Fibroblast of peridontal ligament (primary cell): ENCODE measurements at regions not wholly inside any gene's neighbourhood (a gene's known extent, or its start where the extent isn't known, plus 50 kb on each side); places are given as distances from the start of the nearest gene placed in this dataset.
A peak's percentile ranks its signal among the peaks of the same experiment; 100 is the strongest.
"Not testable (repeated sequence)": the region's sequence is repeated elsewhere in the genome, so short reads cannot be mapped to it uniquely, and the experiment has no call there.

ENCODE experiments used
- DNase-seq: peaks from one replicate; pipeline ENCODE4 v3.0.0-alpha.2; 2010; ENCODE audit errors: extremely low read depth

DNA sequence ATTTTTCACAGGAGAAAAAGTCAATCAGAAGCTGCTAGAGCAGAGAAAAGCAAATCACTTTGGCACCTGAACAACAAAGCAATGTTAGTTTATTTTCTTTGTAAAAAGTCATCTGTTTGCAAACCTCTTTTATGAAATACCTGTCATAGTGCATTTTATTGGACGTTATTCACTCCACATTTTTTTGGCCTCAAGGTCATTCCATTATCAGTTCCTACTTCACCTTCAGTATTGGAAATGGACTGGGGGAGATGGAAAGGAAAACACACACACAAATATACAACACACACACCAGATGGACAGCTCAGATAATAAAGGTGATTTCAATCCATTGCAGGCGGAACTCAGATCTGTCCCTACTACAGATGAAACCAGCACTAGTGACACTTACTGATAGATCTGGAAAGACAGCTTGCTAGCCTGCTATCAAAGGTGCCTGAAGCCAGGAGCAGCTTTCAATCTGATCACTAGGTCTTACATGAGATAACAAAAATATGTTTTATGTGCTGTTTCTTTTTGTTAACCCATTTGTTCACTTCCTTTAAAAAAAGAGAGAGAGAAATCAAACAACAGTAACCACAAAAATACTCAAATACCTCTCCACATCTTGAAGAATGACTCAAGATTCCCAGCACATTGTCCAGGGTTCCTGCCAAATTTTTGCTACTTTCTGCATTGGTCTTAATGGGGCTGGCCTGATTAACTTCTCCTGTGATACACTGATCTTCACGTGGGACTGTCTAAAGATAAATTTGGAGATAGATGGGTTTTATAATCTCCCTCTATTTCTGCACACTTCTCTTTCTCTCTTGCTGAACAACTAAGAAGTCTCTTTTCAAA is 844.3 kb upstream of the TENM4 start:
- peak; percentile 0 for DNase-seq

- DNase-seq: no peak
These were observed 841.8 kb upstream of the TENM4 start for GRCh38 chr11:80282643-80283042.

DNA sequence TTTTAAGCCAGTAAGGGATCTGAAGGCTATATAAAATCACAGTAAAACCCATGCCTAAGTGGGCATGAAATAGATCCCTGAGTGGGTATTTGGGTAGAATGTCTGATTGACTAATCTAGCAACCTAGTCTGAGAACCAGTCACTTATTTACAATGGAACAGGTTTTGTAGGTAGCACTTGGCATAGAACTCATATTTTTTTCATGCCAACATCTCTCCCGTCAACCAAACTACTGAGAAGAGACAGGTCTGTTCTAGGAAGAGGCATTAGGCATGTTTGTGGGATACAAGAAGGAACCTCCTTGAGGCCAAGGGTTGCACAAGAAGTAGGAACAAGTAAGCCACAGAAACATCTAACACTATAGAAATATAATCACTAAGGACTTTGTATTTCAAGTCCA is 840.4 kb upstream of the TENM4 start:
- DNase-seq: no peak

DNA sequence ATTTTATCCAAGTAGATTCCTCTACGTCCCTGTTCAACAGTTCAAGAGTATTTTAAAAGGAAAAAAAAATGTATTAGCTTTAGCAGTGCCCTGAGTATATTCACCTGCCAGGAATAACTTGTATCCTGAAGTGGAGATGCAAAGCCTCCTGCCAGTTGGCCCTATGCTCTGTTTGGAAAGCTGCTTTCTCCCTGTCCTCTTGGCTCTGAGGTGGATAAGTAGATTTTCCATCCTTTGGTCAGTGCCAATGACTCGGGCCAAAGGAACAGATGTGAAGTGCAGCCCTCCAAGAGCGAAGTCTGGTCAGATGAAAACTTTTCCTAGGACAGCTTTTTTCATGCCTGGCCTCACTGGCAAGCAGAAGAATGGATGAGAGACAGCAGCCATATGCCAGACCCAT is 839.9 kb upstream of the TENM4 start:
- DNase-seq: no peak

DNA sequence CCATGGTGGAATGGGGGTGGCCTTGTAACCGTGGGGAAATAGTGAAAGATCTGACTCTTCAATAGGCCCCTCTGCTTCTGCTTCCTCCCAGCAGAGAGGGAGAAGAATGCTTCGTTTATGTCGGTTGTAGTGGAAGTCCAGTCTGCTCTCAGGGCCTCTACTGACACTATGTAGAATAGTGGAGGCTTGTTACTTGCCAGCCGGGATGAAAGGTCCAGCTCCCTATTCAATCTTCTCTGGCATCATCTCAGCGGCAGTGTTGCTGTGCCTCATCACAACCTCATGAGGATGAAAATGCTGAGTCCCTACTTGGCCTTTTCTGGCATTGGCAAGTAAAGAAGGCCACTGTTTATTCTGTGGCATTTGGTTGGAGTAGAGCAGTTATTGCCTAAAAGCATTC is 820.9 kb upstream of the TENM4 start:
- DNase-seq: no peak

GRCh38 chr11:80257319-80258015 is 816.6 kb upstream of the TENM4 start:
- DNase-seq: not testable (repeated sequence)

GRCh38 chr11:80255021-80255420 is 814.2 kb upstream of the TENM4 start:
- DNase-seq: no peak

DNA sequence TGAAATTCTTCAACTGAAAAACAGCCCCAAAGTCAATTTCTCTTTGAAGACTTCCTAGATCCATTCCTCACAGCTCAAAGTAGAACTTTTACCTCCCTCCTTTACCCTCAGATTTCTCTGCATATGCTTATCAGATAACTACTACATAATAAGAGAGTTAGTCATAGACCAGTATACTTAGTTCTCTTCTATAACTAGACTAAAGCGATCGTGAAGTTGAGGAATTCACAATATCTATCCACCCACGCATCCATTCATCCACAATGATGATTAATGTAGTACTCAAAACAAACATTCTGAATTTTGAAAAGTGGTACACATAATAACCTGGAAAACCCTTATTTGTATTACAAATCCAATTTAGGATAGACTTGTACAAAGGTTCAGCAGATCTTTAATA is 800.9 kb upstream of the TENM4 start:
- no peak for DNase-seq

- no peak for DNase-seq
These were observed 799.4 kb upstream of the TENM4 start for GRCh38 chr11:80240245-80240644.

DNA sequence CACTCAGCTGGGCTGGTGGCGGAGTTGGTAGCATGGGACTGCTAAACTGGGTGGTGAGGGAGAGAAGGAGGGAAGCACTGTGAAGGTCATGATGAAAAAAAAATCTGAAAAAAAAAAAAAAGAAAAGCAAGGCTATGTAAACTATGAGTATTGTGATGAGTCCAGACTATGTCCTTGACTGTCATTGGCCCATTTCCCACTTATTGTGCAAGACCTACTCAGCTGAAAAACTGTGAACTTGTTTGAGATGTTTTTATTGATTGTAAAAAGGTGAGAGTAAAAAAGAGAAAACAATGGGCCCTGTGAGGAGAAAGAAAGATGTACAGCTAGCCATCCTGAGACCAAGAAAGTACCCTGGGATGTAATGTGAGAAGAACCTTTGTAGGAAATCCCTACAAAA is 798.4 kb upstream of the TENM4 start:
- no peak for DNase-seq

- no peak for DNase-seq
These were observed 787.1 kb upstream of the TENM4 start for GRCh38 chr11:80227915-80228314.

DNA sequence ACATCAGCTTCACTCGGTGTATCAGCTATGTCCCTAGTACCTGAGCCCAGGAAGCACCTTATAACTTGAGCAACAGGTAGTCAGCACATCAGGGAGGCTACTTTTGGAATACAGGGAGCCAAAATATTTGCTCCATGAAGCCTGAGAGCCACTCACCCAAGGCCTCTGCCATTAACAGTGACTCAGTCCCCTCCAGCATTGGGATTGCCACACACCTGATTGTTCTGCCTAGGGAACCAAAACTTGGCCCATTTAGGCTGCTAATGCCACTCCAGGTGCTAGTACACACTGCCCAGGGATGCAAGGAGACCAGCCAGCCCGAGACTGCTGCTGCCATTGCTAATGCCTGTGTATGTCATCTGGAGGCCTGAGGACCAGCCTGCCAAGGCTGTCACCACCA is 773.6 kb upstream of the TENM4 start:
- DNase-seq: no peak

- no peak for DNase-seq
These were observed 770.8 kb upstream of the TENM4 start for GRCh38 chr11:80211673-80212072.

DNA sequence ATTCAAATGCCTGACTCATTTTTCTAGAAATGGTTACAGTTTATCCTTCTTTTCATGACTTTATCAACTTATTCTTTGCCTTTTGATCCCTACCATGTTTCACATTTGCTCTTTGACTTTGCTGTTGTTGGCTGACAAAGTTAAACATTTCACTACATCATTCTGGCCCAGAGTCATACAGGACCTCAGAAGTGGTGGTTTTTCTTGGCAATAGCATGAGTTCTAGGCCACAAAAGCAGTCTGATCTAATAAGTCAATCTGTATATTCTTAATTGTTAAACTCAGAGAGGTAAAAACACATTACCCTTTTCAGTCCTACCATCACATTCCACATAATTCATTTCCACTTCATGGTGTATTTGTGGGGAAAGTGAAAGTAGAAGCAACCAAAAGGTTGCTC is 763.2 kb upstream of the TENM4 start:
- DNase-seq: no peak

DNA sequence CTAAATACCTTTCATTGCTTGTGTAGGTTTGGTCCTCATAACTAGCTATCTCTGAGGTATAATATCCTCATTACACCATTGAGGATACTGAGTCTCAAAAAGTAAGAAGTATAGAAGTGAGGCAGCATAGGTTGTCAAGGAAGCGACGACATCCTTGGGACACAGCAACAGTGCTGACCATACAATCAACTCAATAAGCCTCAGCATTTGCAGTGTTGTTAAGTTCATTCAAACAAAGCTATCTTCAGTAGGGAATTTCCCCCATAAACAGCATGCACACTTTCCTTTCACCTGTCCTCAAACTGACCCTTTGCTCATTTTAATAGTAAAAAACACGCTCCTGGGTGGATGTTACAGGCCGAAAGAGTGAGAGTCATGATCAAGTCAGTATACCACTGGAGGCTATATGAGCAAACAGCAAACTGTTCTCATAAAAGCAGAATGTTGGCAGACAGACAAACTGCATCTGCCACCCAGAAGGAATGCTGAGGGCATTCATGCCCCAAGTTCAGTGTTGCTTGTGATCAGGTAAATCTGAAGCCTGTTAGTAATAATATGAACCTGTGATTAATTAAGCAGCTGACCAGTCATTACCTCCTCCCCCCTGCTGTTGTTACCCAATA is 756.2 kb upstream of the TENM4 start:
- DNase-seq: no peak

DNA sequence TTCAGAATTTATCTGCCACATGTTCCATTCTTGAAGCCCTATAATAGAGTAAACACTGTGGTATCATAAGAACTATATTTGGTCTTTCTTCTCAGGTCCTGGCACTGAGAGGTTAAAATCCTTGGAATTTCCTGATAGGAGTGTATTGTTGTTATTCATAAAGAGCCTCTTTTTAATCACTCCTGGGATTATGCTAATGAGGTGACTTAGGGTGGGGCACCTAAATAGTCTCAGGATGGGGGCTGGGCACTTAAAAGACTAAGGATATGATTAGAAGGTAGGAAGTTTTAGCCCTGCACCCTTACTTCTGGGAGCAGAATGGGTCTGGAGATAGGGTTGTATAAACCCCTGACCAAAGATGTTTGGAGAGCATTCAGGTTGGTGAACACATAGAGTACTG is 755.2 kb upstream of the TENM4 start:
- no peak for DNase-seq

DNA sequence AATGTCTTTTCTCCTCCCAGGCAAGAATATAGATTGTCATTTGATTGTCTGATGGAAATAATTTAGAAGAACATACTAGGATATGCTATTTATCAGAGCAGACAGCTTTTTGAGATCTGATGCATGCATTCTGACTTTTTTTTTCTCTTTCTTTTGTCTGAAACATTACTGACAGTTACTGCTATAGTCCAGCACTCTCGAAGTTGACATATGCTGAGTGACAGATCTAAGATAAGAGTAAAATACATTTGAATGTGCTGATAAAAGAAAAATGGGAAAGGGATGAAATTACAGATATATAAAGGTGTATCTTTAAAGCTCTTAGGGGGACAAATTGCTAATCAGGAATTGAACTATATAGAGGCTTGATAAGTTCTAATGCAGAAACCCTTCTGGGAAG is 753.8 kb upstream of the TENM4 start:
- no peak for DNase-seq

- DNase-seq: no peak
These were observed 753.2 kb upstream of the TENM4 start for GRCh38 chr11:80194016-80194415.

DNA sequence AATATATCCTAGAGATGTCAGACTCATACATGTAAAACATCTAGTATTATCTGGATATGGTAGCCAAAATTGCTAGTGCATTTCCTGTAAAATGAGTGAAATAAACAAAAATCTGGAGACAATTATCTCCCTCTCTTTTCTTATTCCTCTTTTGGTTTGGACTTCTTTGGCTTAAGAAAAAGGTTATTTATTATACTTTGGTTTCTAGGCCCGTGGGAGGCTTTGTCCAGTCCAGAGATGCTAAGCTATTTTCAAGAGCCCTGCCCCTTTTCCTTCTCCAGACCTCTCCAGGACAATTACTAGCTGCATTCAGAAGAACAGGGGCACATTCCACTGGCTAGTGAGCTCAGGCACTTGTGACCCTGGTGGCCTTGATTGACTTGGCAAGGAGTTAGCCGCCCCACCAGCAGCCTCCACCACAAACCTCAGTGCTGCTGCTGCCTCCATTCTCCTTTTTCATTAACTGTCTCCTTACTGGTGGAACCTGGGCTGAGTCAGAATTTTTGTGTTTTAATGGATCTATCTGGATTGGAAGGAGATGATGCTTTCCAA is 747.3 kb upstream of the TENM4 start:
- no peak for DNase-seq

- DNase-seq: no peak
These were observed 745.9 kb upstream of the TENM4 start for GRCh38 chr11:80186692-80187091.

- DNase-seq: no peak
These were observed 742.1 kb upstream of the TENM4 start for GRCh38 chr11:80182901-80183300.

DNA sequence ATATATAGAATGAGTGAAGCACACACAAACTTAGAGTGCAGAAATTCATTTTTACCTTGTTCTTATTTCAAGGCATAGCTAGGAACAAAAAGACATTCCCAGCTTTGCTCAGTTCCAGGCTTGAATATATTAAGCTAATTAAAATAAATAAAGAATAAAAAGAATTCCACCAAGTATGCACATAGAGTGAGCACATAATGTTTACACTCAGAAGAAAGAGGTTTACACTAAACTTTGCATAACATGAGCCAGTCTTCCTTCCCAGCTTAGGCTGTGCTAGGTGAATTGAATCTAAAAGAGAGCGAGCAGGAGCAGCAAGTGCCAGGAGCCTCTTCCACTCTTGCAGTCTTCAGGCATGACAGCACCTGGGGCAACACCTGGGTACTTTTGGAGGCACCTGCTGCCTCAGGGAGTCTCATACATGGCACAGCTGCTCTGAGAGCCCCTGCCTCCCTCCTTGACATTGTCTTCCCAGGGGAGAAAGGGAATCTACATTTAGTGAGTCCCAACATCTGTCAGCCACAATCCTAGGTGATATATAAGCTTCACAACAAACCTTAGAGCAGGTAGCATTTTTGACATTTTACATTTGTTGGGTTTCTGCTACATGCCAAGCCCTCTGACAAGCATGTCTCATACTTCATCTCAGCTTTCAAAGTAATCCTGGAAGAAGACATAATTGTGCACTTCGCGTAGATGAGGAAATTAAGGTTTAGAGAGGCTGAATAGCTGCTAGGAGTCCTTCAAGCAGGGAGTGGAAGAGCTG is 732.7 kb upstream of the TENM4 start:
- no peak for DNase-seq
